ENCODE measurements at regions not wholly inside any gene's neighbourhood (a gene's known extent, or its start where the extent isn't known, plus 50 kb on each side); places are given as distances from the start of the nearest gene placed in this dataset.

DNA sequence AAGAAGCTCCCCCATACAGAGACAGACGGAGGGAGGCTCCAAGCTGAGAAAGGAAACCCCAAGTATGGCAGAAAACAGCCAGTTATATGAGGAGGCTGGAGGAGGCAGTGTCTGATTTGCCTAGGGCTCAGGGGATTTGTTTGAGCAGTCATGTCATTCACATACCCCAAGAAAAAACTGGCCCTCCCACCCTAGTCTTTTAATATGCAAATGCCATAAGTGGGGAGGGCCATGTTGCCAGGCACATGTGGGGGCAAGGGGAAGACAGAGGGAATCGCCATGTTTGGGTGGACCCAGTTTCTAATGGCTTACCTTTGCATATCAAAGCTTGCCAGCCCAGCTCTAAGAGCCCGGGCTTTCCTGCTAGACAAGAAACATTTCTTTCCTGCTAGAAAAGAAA is 1163.8 kb downstream of the TAF11L14 start (continued):
- no peak for TF ChIP-seq RNF219 (CRISPR knock-in tag; IDR thresholded peaks at IDR 0.05)
- TF ChIP-seq ZNF432 (CRISPR knock-in tag; IDR thresholded peaks at IDR 0.05; ENCODE audit: borderline replicate concordance), result no peak
- TF ChIP-seq HOXA9 (CRISPR knock-in tag; IDR thresholded peaks at IDR 0.05; ENCODE audit: borderline replicate concordance), result no peak
- TF ChIP-seq, protein P1, sequence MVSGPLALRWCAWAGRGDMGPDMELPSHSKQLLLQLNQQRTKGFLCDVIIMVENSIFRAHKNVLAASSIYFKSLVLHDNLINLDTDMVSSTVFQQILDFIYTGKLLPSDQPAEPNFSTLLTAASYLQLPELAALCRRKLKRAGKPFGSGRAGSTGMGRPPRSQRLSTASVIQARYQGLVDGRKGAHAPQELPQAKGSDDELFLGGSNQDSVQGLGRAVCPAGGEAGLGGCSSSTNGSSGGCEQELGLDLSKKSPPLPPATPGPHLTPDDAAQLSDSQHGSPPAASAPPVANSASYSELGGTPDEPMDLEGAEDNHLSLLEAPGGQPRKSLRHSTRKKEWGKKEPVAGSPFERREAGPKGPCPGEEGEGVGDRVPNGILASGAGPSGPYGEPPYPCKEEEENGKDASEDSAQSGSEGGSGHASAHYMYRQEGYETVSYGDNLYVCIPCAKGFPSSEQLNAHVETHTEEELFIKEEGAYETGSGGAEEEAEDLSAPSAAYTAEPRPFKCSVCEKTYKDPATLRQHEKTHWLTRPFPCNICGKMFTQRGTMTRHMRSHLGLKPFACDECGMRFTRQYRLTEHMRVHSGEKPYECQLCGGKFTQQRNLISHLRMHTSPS (CRISPR knock-in tag; IDR thresholded peaks at IDR 0.05; ENCODE audit: low read depth), result no peak
- no peak for TF ChIP-seq ZSCAN30 (CRISPR knock-in tag; IDR thresholded peaks at IDR 0.05)

DNA sequence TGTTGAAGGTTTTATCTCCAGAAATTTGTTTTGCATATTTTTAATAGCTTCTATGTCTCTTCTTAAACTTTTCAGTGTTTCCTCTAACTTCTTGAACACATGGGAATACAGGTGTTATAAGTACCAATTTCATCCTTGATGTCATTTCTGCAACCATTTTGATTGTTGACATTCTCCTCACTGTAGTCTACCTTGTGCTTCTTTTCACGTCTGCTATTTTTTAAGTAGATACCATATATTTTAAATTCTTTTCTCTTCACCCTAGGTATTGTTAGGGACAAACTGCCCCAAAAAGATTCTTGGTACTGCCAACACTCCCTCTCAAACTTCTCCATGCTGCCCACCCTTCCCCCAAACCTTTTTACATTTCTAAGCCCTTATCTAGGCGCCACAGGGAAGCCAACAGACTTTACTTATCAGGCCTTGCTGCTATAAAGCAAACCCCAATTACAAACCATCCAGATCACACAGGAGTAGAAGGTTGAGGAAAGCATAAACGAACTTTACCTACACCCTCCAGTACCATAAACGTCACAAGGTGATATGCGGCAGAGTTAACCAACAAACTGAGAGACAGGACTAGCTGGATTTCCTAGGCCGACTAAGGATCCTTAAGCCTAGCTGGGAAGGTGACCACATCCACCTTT is 1165.3 kb downstream of the TAF11L14 start:
- in situ Hi-C loops (cut with HindIII; ENCODE audit: extremely low pct_ligation_motif_present, low pct_unique_long_range_greater_than_20kb), result no loop called here
- CTCF ChIA-PET (ENCODE audit: low intra/inter-chr PET ratio, low total read pairs), result no interaction called here
- Histone ChIP-seq H3K36me3 (replicated peaks in 1 of 2; ENCODE audit: control insufficient read depth in 1 of 2, insufficient read depth in 2 of 2, low read length in 2 of 2) (no peaks in the 10 kb centered on the region), H3K9me3 (ENCODE audit: low read length) (peaks cover 20% of the 10 kb centered on the region), H3K27me3 (ENCODE audit: control insufficient read depth in 1 of 2, insufficient read depth in 2 of 2, low read length in 2 of 2) (no peaks in the 10 kb centered on the region), H2AFZ (ENCODE audit: low read length) (no peak overlapping the region), H3K4me3 (replicated peaks in 1 of 3; ENCODE audit: insufficient read depth in 1 of 3, low read depth in 2 of 3, low read length in 3 of 3) (no peak overlapping the region), H3K79me2 (ENCODE audit: insufficient read depth, low read length) (no peaks in the 10 kb centered on the region), H4K20me1 (ENCODE audit: insufficient read depth, low read length) (no peaks in the 10 kb centered on the region), H3K4me1 (ENCODE audit: insufficient read depth, low read length) (no peaks in the 10 kb centered on the region), H3K27ac (ENCODE audit: extremely low read length, insufficient read depth, low read length) (no peak overlapping the region), H3K4me2 (ENCODE audit: low read depth, low read length) (no peak overlapping the region), H3K9ac (ENCODE audit: insufficient read depth, low read depth, low read length) (no peak overlapping the region)
- intact Hi-C loops (cut with micrococcal nuclease; ENCODE audit: unreplicated experiment), result no loop called here
- ATAC-seq (no peak), DNase-seq (ENCODE audit: low spot score) (no peak), FAIRE-seq (no peak)
- POLR2A ChIA-PET, result no interaction called here
- WGBS (ENCODE audit: low lambda C conversion rate), result 41% methylated on average over 6 of the region's 6 CpGs
- BruUV-seq (replicated peaks), result no TSS peak
- TF ChIP-seq SRF (IDR thresholded peaks at IDR 0.05; ENCODE audit: low read depth, low read length) (no peak), YEATS2 (CRISPR knock-in tag; IDR thresholded peaks at IDR 0.05; ENCODE audit: borderline replicate concordance) (no peak), TBX3 (IDR thresholded peaks at IDR 0.05; ENCODE audit: borderline replicate concordance) (no peak), SIX1 (CRISPR knock-in tag; IDR thresholded peaks at IDR 0.05; ENCODE audit: borderline replicate concordance) (no peak), MBD4 (IDR thresholded peaks at IDR 0.05; ENCODE audit: borderline replicate concordance, low read length) (no peak), REL (CRISPR knock-in tag; conservative IDR thresholded peaks at IDR 0.05) (no peak)
- TF ChIP-seq, protein P2, sequence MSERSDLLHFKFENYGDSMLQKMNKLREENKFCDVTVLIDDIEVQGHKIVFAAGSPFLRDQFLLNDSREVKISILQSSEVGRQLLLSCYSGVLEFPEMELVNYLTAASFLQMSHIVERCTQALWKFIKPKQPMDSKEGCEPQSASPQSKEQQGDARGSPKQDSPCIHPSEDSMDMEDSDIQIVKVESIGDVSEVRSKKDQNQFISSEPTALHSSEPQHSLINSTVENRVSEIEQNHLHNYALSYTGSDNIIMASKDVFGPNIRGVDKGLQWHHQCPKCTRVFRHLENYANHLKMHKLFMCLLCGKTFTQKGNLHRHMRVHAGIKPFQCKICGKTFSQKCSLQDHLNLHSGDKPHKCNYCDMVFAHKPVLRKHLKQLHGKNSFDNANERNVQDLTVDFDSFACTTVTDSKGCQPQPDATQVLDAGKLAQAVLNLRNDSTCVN (CRISPR knock-in tag; IDR thresholded peaks at IDR 0.05; ENCODE audit: borderline replicate concordance), result no peak
- TF ChIP-seq, protein P3, sequence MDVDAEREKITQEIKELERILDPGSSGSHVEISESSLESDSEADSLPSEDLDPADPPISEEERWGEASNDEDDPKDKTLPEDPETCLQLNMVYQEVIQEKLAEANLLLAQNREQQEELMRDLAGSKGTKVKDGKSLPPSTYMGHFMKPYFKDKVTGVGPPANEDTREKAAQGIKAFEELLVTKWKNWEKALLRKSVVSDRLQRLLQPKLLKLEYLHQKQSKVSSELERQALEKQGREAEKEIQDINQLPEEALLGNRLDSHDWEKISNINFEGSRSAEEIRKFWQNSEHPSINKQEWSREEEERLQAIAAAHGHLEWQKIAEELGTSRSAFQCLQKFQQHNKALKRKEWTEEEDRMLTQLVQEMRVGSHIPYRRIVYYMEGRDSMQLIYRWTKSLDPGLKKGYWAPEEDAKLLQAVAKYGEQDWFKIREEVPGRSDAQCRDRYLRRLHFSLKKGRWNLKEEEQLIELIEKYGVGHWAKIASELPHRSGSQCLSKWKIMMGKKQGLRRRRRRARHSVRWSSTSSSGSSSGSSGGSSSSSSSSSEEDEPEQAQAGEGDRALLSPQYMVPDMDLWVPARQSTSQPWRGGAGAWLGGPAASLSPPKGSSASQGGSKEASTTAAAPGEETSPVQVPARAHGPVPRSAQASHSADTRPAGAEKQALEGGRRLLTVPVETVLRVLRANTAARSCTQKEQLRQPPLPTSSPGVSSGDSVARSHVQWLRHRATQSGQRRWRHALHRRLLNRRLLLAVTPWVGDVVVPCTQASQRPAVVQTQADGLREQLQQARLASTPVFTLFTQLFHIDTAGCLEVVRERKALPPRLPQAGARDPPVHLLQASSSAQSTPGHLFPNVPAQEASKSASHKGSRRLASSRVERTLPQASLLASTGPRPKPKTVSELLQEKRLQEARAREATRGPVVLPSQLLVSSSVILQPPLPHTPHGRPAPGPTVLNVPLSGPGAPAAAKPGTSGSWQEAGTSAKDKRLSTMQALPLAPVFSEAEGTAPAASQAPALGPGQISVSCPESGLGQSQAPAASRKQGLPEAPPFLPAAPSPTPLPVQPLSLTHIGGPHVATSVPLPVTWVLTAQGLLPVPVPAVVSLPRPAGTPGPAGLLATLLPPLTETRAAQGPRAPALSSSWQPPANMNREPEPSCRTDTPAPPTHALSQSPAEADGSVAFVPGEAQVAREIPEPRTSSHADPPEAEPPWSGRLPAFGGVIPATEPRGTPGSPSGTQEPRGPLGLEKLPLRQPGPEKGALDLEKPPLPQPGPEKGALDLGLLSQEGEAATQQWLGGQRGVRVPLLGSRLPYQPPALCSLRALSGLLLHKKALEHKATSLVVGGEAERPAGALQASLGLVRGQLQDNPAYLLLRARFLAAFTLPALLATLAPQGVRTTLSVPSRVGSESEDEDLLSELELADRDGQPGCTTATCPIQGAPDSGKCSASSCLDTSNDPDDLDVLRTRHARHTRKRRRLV (CRISPR knock-in tag; IDR thresholded peaks at IDR 0.05), result no peak

Data from HepG2 (cell line).